ENCODE measurements at regions not wholly inside any gene's neighbourhood (a gene's known extent, or its start where the extent isn't known, plus 50 kb on each side); places are given as distances from the start of the nearest gene placed in this dataset.
"Not testable (repeated sequence)": the region's sequence is repeated elsewhere in the genome, so short reads cannot be mapped to it uniquely, and the experiment has no call there.

DNA sequence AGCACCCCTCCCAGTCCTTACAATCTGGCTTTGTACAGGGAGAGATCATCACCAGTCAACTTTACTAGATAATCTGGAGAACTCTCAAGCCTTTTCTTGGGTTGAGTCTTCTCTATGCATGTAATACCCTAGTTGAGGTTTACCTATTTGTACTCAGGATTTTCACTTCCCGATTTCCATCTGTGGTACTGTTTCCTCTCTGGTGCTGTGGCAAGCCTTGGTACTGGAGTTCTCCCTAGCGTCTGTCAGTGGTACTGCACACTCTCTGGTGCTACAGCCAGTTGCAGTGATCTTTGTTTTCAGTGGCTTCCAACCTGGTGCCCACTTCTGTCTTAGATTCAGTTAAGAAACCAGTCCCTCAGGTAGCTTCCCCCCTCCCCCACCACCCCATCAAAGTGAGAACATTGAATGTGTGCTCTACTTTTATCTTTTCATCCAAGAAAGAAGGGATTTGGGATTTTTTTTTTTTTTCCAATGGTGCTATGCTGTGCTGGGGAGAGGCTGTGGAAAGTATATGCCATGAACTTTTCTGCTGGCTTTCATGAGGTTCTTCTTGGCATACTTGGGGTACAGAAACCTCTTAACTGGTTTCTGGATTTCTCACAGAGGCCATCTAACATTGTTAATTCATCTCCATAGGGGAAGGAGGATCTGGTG, 69.4 kb upstream of the EVL start:
- no peak for DNase-seq (ENCODE audit: low spot score)
- TF ChIP-seq, protein P1, sequence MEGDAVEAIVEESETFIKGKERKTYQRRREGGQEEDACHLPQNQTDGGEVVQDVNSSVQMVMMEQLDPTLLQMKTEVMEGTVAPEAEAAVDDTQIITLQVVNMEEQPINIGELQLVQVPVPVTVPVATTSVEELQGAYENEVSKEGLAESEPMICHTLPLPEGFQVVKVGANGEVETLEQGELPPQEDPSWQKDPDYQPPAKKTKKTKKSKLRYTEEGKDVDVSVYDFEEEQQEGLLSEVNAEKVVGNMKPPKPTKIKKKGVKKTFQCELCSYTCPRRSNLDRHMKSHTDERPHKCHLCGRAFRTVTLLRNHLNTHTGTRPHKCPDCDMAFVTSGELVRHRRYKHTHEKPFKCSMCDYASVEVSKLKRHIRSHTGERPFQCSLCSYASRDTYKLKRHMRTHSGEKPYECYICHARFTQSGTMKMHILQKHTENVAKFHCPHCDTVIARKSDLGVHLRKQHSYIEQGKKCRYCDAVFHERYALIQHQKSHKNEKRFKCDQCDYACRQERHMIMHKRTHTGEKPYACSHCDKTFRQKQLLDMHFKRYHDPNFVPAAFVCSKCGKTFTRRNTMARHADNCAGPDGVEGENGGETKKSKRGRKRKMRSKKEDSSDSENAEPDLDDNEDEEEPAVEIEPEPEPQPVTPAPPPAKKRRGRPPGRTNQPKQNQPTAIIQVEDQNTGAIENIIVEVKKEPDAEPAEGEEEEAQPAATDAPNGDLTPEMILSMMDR (IDR thresholded peaks at IDR 0.05) = peak; percentile 82
- H3K27ac ChIP-seq = no peak overlapping the region
- H3K4me3 ChIP-seq = no peak overlapping the region
- H3K9me3 ChIP-seq = no peaks in the 10 kb centered on the region
- no peak for ATAC-seq (ENCODE audit: insufficient number of reproducible peaks, low FRiP score, low read depth)
- H3K27me3 ChIP-seq (replicated peaks; ENCODE audit: insufficient read depth) = no peaks in the 10 kb centered on the region
- no peaks in the 10 kb centered on the region for H3K4me1 ChIP-seq (ENCODE audit: control insufficient read depth in 1 of 2, low read depth in 2 of 2)
- no peaks in the 10 kb centered on the region for H3K36me3 ChIP-seq

DNA sequence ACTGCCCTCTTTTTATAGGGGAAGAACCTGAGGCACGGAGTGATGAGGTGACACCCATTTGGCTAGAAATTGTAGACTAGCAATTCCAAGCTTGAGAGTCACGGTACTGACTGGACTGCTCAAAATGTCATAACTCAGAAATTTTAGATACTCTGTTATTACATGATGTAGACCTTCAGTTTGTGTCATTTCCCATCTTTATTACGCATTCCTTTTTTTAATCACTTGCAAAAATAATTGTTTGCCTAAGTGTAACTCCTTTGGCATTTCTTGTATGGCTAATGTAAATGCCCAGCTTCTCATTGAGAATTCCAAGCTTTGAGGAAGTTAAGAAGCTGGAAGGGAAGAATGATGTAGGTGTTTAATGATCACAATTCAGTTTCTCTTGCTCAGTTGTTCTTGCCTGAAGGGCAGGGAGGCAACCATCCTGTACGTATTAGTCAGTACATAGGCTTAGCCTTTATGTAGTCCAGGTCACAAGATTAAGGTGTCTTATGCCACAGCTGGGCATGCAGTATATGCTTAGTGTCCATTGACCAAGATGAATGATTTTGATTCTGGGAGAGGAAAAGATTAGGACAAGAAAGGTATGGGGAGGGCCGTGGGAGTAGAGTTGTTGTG, 68.2 kb upstream of the EVL start:
- Histone ChIP-seq H3K27ac (no peak overlapping the region), H3K36me3 (no peaks in the 10 kb centered on the region), H3K27me3 (replicated peaks; ENCODE audit: insufficient read depth) (no peaks in the 10 kb centered on the region), H3K9me3 (no peaks in the 10 kb centered on the region), H3K4me3 (no peak overlapping the region), H3K4me1 (ENCODE audit: control insufficient read depth in 1 of 2, low read depth in 2 of 2) (no peaks in the 10 kb centered on the region)
- no peak for DNase-seq (ENCODE audit: low spot score)
- TF ChIP-seq, protein P1 (IDR thresholded peaks at IDR 0.05) = no peak
- ATAC-seq (ENCODE audit: insufficient number of reproducible peaks, low FRiP score, low read depth) = no peak

DNA sequence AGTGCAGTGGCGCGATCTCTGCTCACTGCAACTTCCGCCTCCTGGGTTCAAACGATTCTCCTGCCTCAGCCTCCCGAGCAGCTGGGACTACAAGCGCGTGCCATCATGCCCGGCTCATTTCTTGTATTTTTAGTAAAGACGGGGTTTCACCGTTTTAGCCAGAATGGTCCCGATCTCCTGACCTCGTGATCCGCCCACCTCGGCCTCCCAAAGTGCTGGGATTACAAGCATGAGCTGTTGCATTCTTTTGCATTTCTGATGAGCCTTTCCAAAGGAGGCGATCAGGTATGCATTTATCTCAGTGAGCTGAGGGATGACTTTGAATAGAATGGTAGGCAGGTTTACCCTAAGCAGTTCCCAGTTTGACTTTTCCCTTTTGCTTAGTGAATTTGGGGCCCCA, 64.8 kb upstream of the EVL start:
- not testable (repeated sequence) for H3K27ac ChIP-seq; ATAC-seq (ENCODE audit: insufficient number of reproducible peaks, low FRiP score, low read depth); H3K36me3 ChIP-seq; H3K9me3 ChIP-seq; H3K27me3 ChIP-seq (replicated peaks; ENCODE audit: insufficient read depth); H3K4me3 ChIP-seq; DNase-seq (ENCODE audit: low spot score); H3K4me1 ChIP-seq (ENCODE audit: control insufficient read depth in 1 of 2, low read depth in 2 of 2)

DNA sequence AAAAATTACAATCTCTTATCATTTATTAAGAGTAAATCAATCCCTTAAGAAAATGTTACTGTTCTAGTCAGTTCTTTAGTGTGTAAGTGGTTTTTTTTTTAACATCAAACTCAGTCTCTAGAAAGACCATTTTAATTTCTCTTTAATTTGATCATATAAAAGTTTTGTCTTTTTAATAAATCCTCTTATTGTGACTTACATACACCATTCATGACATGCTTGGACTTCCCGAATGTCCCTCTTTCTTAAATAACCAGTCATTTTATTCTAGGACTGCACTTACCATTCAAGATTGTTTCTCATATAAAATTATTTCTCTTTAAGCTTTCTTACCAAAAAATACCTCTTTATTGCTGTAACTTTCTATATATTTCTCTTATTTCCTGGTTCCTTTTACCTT, 60.8 kb upstream of the EVL start:
- TF ChIP-seq, protein P1 (IDR thresholded peaks at IDR 0.05) = no peak
- no peaks in the 10 kb centered on the region for H3K36me3 ChIP-seq
- no peak overlapping the region for H3K4me3 ChIP-seq
- peaks cover 0 to 6% of the 10 kb centered on the region in 2 donors for H3K4me1 ChIP-seq (ENCODE audit: control insufficient read depth in 1 of 2, low read depth in 2 of 2)
- H3K27ac ChIP-seq = no peak overlapping the region
- H3K9me3 ChIP-seq = peaks cover 3% of the 10 kb centered on the region
- ATAC-seq (ENCODE audit: insufficient number of reproducible peaks, low FRiP score, low read depth) (no peak), DNase-seq (ENCODE audit: low spot score) (no peak)
- H3K27me3 ChIP-seq (replicated peaks; ENCODE audit: insufficient read depth) = no peaks in the 10 kb centered on the region

DNA sequence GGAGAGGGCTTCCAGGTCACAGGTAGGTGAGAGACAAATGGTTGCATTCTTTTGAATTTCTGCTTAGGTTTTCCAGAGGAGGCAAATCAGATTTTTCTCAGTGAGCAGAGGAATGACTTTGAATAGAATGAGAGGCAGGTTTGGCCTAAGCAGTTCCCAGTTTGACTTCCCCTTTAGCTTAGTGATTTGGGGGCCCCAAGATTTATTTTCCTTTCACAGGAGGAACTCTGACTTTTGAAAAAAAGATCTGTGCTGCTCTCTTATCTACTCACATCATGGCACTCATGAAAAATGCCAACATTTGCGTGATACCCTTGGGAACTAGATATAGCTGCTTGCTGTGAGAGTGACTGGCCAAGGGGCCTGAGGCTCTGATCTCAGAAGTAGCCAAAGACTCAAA, 58.0 kb upstream of the EVL start:
- Histone ChIP-seq H3K9me3 (peaks cover 3% of the 10 kb centered on the region), H3K27me3 (replicated peaks; ENCODE audit: insufficient read depth) (no peaks in the 10 kb centered on the region), H3K4me3 (no peak overlapping the region), H3K36me3 (no peaks in the 10 kb centered on the region), H3K27ac (no peak overlapping the region), H3K4me1 (ENCODE audit: control insufficient read depth in 1 of 2, low read depth in 2 of 2) (peaks cover 0 to 18% of the 10 kb centered on the region in 2 donors)
- ATAC-seq (ENCODE audit: insufficient number of reproducible peaks, low FRiP score, low read depth) (no peak), DNase-seq (ENCODE audit: low spot score) (no peak)
- TF ChIP-seq, protein P1 (IDR thresholded peaks at IDR 0.05) = no peak

DNA sequence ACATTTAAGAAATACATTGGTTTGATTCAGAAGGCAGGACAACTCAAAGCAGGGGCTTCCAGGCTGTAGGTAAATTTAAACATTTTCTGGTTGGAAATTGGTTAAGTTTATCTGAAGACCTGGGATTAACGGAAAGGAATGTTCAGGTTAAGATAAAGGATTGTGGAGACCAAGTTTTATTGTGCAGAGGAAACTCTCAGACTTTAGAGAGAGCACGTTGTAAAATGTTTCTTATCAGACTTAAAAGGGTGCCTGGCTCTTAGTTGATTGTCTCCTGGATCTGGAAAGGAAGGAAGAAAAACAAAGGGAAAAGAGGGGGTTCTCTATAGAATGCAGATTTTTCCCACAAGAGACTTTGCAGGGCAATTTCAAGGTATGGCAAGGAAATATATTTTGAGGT, 55.4 kb upstream of the EVL start:
- H3K4me3 ChIP-seq; H3K27ac ChIP-seq; ATAC-seq (ENCODE audit: insufficient number of reproducible peaks, low FRiP score, low read depth); H3K27me3 ChIP-seq (replicated peaks; ENCODE audit: insufficient read depth); DNase-seq (ENCODE audit: low spot score); H3K36me3 ChIP-seq; H3K9me3 ChIP-seq: not testable (repeated sequence)
- H3K4me1 ChIP-seq (ENCODE audit: control insufficient read depth in 1 of 2, low read depth in 2 of 2) = peaks cover 0 to 18% of the 10 kb centered on the region in 2 donors

All from thoracic aorta (tissue), 2 donors.